GM12878 (cell line): ENCODE measurements at regions not wholly inside any gene's neighbourhood (a gene's known extent, or its start where the extent isn't known, plus 50 kb on each side); places are given as distances from the start of the nearest gene placed in this dataset.

Experiments used
- ATAC-seq: fragments of 200-7000 bp; cut with Tn5 transposase; 3 replicates; pipeline ENCODE4 v1.9.1; 2020; ENCODE audit warnings: mild to moderate bottlenecking, moderate library complexity
- BruUV-seq: library from RNA; stranded (reverse); fragments of 400-500 nt; replicated peaks from 2 replicates; lab custom pipeline; 2021; lab: Mats Ljungman, UMichigan
- CTCF ChIA-PET: fragments of 300-600 bp; sonication (Branson Sonifier 250); formaldehyde crosslinking; extraction: SDS; loops from one replicate; lab custom pipeline; 2021; ENCODE audit warnings: inconsistent platforms; lab: Yijun Ruan, JAX
- POLR2A ChIA-PET: fragments of 350-600 bp; formaldehyde crosslinking; extraction: SDS; loops from one replicate; lab custom pipeline; 2021; ENCODE audit warnings: inconsistent platforms; lab: Charles Lee
- RAD21 ChIA-PET: fragments of 300-600 bp; sonication (Branson Sonifier 250); formaldehyde crosslinking; loops from one replicate; lab custom pipeline; 2023; ENCODE audit warnings: antibody characterized with exemption; ENCODE audit not compliant: unreplicated experiment; lab: Charles Lee
- SMC1A ChIA-PET: fragments of 300-600 bp; sonication (Branson Sonifier 250); formaldehyde crosslinking; loops from one replicate; lab custom pipeline; 2023; ENCODE audit not compliant: unreplicated experiment, uncharacterized antibody; lab: Charles Lee
- DNase-seq: peaks from one replicate; pipeline ENCODE4 v3.0.0-alpha.2; 2011; ENCODE audit warnings: low read depth, low spot score
- FAIRE-seq: peaks from 3 replicates; lab custom pipeline; 2011; peaks lifted over from hg19 to GRCh38; lab: Jason Lieb, UNC
- H2AFZ ChIP-seq: 2 replicates; pipeline ENCODE4 v1.6.0; 2011; ENCODE audit warnings: low read depth, low read length, control low read depth; ENCODE audit not compliant: control insufficient read depth
- H3K27ac ChIP-seq: 2 replicates; pipeline ENCODE4 v1.5.1; 2011; ENCODE audit warnings: control low read depth; ENCODE audit not compliant: control insufficient read depth, insufficient read depth
- H3K27me3 ChIP-seq, 2 experiments: replicated peaks in 1 of 2; 2 replicates each; pipeline versions ENCODE4 v1.6.0 to v1.6.1; 2011; ENCODE audit warnings: low read length in 1 of 2; ENCODE audit not compliant: control insufficient read depth in 2 of 2, insufficient read depth in 2 of 2
- H3K36me3 ChIP-seq, 2 experiments: 2 replicates each; pipeline ENCODE4 v1.5.1; 2011; ENCODE audit warnings: low read length in 1 of 2; ENCODE audit not compliant: control insufficient read depth in 2 of 2, insufficient read depth in 2 of 2
- H3K4me1 ChIP-seq: 2 replicates; pipeline ENCODE4 v1.6.1; 2011; ENCODE audit warnings: mild to moderate bottlenecking, low read length, moderate library complexity, mixed read lengths; ENCODE audit not compliant: control insufficient read depth, insufficient read depth
- H3K4me2 ChIP-seq: 2 replicates; pipeline ENCODE4 v1.6.0; 2011; ENCODE audit warnings: control low read depth; ENCODE audit not compliant: control insufficient read depth, insufficient read depth
- H3K4me3 ChIP-seq: fragments of 200-600 bp; sonication (generic); 2 replicates; pipeline ENCODE4 v1.5.1; 2016
- H3K79me2 ChIP-seq: 2 replicates; pipeline ENCODE4 v1.6.0; 2011; ENCODE audit warnings: low read length; ENCODE audit not compliant: control insufficient read depth, insufficient read depth
- H3K9ac ChIP-seq: 2 replicates; pipeline ENCODE4 v1.8.0; 2011; ENCODE audit warnings: low read length, control low read depth, mixed read lengths; ENCODE audit not compliant: control insufficient read depth, insufficient read depth
- H3K9me3 ChIP-seq: replicated peaks from 3 replicates; pipeline ENCODE4 v1.5.1; 2011; ENCODE audit warnings: mild to moderate bottlenecking, low read length; ENCODE audit not compliant: control insufficient read depth, insufficient read depth
- H4K20me1 ChIP-seq: 2 replicates; pipeline ENCODE4 v1.6.0; 2011; ENCODE audit not compliant: control insufficient read depth, insufficient read depth
- BCL11A ChIP-seq: IDR thresholded peaks from 2 replicates; pipeline ENCODE4 v1.6.1; 2011; ENCODE audit warnings: low read depth, low read length
- CBFB ChIP-seq: IDR thresholded peaks from 2 replicates; pipeline ENCODE4 v1.6.1; 2016; ENCODE audit warnings: antibody characterized with exemption, low read depth
- FOS ChIP-seq: IDR thresholded peaks from 3 replicates; pipeline ENCODE4 v1.6.1; 2011; ENCODE audit warnings: borderline replicate concordance; ENCODE audit not compliant: insufficient read length; ENCODE audit errors: extremely low read depth
- KLF5 ChIP-seq: fragments of 450-650 bp; IDR thresholded peaks from 2 replicates; pipeline ENCODE4 v1.6.1; 2014; ENCODE audit warnings: mild to moderate bottlenecking; ENCODE audit not compliant: partially characterized antibody
- NRF1 ChIP-seq: conservative IDR thresholded peaks from 2 replicates; pipeline ENCODE4 v1.6.1; 2011; ENCODE audit warnings: mild to moderate bottlenecking, low read depth, low read length, improper control_type of control experiment
- RB1 ChIP-seq: fragments of 450-650 bp; formaldehyde crosslinking; IDR thresholded peaks from 2 replicates; pipeline ENCODE4 v1.6.1; 2017; ENCODE audit warnings: mild to moderate bottlenecking, borderline replicate concordance
- TAF1 ChIP-seq: IDR thresholded peaks from 2 replicates; pipeline ENCODE4 v1.6.1; 2011; ENCODE audit warnings: mild to moderate bottlenecking, low read depth, low read length, borderline replicate concordance
- TARDBP ChIP-seq: IDR thresholded peaks from 2 replicates; pipeline ENCODE4 v1.6.1; 2016; ENCODE audit warnings: borderline replicate concordance
- YBX1 ChIP-seq: fragments of 450-650 bp; IDR thresholded peaks from 2 replicates; pipeline ENCODE4 v1.6.1; 2016; ENCODE audit warnings: antibody characterized with exemption
- ZNF217 ChIP-seq: fragments of 450-650 bp; IDR thresholded peaks from 2 replicates; pipeline ENCODE4 v1.6.1; 2017; ENCODE audit warnings: antibody characterized with exemption, mild to moderate bottlenecking
- ZNF384 ChIP-seq: IDR thresholded peaks from 2 replicates; pipeline ENCODE4 v1.6.1; 2012; ENCODE audit warnings: low read depth, mild to moderate bottlenecking, low read length, improper control_type of control experiment, borderline replicate concordance
- WGBS: methylation state at CpG from one replicate; pipeline ENCODE4 v1.1.6; 2016; ENCODE audit warnings: low lambda C conversion rate; ENCODE audit not compliant: insufficient replicate concordance, insufficient coverage; ENCODE audit errors: missing lambda C conversion rate; 5-methylcytosine and 5-hydroxymethylcytosine counted together
- in situ Hi-C: fragments of 300-500 bp; cut with MboI; formaldehyde crosslinking; loops from 9 replicates; pipeline ENCODE4 v1.14.3; 2018; ENCODE audit warnings: mixed read lengths
- intact Hi-C: fragments of 100-400 bp; cut with micrococcal nuclease; formaldehyde crosslinking; loops from one replicate; pipeline ENCODE4 v1.14.2; 2022; ENCODE audit not compliant: unreplicated experiment
- TF ChIP-seq, protein P1 (sequence below): IDR thresholded peaks from 2 replicates; pipeline ENCODE4 v1.6.1; 2012; ENCODE audit warnings: low read length, inconsistent platforms
- TF ChIP-seq, protein P2 (sequence below): fragments of 450-650 bp; formaldehyde crosslinking; IDR thresholded peaks from 2 replicates; pipeline ENCODE4 v1.4.0; 2020; ENCODE audit warnings: mild to moderate bottlenecking, moderate library complexity
- TF ChIP-seq, protein P3 (sequence below): fragments of 450-650 bp; IDR thresholded peaks from 2 replicates; pipeline ENCODE4 v1.6.1; 2016; ENCODE audit warnings: mild to moderate bottlenecking
- TF ChIP-seq, protein P4 (sequence below): fragments of 450-650 bp; IDR thresholded peaks from 2 replicates; pipeline ENCODE4 v1.6.1; 2016; ENCODE audit warnings: mild to moderate bottlenecking, moderate library complexity, borderline replicate concordance

DNA sequence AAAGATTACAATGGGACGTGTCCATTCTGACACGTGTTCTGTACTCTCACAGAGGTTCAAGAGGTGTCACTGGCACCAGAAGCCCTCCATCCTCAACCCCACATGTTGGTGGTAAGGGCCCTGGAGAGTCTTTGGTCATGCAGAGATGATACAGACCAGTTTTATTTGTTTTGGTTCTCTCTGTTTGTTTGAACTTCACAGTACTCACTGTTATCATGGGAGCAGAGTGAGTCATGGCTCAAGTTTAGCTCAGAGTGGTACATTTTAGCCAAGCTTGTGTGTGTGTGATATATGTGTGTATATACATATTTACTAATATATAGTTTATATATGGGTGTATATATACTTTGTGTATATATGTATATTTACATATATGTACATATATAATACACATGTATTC is 935.6 kb downstream of the GRID1 start:
- no peaks in the 10 kb centered on the region for H3K79me2 ChIP-seq
- H3K27ac ChIP-seq: no peak overlapping the region
- DNase-seq (no peak), ATAC-seq (no peak), FAIRE-seq (no peak)
- no peaks in the 10 kb centered on the region for H3K4me1 ChIP-seq
- ChIA-PET RAD21 (no interaction called here), CTCF (no interaction called here), POLR2A (no interaction called here), SMC1A (no interaction called here)
- H3K36me3 ChIP-seq: no peaks in the 10 kb centered on the region
- H3K9ac ChIP-seq: no peak overlapping the region
- no peak overlapping the region for H3K4me2 ChIP-seq
- intact Hi-C loops: no loop called here
- H3K4me3 ChIP-seq: no peak overlapping the region
- H3K27me3 ChIP-seq: no peaks in the 10 kb centered on the region
- in situ Hi-C loops: no loop called here
- BruUV-seq: no TSS peak
- no peaks in the 10 kb centered on the region for H3K9me3 ChIP-seq
- H4K20me1 ChIP-seq: no peaks in the 10 kb centered on the region
- 3% methylated on average over 2 of the region's 2 CpGs for WGBS
- no peak overlapping the region for H2AFZ ChIP-seq
- TF ChIP-seq ZNF217: no peak
- TF ChIP-seq RB1: no peak
- no peak for TF ChIP-seq TAF1
- TF ChIP-seq BCL11A: no peak
- TF ChIP-seq KLF5: no peak
- TF ChIP-seq, protein P1, sequence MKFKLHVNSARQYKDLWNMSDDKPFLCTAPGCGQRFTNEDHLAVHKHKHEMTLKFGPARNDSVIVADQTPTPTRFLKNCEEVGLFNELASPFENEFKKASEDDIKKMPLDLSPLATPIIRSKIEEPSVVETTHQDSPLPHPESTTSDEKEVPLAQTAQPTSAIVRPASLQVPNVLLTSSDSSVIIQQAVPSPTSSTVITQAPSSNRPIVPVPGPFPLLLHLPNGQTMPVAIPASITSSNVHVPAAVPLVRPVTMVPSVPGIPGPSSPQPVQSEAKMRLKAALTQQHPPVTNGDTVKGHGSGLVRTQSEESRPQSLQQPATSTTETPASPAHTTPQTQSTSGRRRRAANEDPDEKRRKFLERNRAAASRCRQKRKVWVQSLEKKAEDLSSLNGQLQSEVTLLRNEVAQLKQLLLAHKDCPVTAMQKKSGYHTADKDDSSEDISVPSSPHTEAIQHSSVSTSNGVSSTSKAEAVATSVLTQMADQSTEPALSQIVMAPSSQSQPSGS: no peak
- TF ChIP-seq, protein P2, sequence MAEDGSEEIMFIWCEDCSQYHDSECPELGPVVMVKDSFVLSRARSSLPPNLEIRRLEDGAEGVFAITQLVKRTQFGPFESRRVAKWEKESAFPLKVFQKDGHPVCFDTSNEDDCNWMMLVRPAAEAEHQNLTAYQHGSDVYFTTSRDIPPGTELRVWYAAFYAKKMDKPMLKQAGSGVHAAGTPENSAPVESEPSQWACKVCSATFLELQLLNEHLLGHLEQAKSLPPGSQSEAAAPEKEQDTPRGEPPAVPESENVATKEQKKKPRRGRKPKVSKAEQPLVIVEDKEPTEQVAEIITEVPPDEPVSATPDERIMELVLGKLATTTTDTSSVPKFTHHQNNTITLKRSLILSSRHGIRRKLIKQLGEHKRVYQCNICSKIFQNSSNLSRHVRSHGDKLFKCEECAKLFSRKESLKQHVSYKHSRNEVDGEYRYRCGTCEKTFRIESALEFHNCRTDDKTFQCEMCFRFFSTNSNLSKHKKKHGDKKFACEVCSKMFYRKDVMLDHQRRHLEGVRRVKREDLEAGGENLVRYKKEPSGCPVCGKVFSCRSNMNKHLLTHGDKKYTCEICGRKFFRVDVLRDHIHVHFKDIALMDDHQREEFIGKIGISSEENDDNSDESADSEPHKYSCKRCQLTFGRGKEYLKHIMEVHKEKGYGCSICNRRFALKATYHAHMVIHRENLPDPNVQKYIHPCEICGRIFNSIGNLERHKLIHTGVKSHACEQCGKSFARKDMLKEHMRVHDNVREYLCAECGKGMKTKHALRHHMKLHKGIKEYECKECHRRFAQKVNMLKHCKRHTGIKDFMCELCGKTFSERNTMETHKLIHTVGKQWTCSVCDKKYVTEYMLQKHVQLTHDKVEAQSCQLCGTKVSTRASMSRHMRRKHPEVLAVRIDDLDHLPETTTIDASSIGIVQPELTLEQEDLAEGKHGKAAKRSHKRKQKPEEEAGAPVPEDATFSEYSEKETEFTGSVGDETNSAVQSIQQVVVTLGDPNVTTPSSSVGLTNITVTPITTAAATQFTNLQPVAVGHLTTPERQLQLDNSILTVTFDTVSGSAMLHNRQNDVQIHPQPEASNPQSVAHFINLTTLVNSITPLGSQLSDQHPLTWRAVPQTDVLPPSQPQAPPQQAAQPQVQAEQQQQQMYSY (CRISPR knock-in tag): no peak
- no peak for TF ChIP-seq CBFB
- TF ChIP-seq, protein P3, sequence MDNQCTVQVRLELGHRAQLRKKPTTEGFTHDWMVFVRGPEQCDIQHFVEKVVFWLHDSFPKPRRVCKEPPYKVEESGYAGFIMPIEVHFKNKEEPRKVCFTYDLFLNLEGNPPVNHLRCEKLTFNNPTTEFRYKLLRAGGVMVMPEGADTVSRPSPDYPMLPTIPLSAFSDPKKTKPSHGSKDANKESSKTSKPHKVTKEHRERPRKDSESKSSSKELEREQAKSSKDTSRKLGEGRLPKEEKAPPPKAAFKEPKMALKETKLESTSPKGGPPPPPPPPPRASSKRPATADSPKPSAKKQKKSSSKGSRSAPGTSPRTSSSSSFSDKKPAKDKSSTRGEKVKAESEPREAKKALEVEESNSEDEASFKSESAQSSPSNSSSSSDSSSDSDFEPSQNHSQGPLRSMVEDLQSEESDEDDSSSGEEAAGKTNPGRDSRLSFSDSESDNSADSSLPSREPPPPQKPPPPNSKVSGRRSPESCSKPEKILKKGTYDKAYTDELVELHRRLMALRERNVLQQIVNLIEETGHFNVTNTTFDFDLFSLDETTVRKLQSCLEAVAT: no peak
- TF ChIP-seq TARDBP: no peak
- no peak for TF ChIP-seq NRF1
- TF ChIP-seq, protein P4, sequence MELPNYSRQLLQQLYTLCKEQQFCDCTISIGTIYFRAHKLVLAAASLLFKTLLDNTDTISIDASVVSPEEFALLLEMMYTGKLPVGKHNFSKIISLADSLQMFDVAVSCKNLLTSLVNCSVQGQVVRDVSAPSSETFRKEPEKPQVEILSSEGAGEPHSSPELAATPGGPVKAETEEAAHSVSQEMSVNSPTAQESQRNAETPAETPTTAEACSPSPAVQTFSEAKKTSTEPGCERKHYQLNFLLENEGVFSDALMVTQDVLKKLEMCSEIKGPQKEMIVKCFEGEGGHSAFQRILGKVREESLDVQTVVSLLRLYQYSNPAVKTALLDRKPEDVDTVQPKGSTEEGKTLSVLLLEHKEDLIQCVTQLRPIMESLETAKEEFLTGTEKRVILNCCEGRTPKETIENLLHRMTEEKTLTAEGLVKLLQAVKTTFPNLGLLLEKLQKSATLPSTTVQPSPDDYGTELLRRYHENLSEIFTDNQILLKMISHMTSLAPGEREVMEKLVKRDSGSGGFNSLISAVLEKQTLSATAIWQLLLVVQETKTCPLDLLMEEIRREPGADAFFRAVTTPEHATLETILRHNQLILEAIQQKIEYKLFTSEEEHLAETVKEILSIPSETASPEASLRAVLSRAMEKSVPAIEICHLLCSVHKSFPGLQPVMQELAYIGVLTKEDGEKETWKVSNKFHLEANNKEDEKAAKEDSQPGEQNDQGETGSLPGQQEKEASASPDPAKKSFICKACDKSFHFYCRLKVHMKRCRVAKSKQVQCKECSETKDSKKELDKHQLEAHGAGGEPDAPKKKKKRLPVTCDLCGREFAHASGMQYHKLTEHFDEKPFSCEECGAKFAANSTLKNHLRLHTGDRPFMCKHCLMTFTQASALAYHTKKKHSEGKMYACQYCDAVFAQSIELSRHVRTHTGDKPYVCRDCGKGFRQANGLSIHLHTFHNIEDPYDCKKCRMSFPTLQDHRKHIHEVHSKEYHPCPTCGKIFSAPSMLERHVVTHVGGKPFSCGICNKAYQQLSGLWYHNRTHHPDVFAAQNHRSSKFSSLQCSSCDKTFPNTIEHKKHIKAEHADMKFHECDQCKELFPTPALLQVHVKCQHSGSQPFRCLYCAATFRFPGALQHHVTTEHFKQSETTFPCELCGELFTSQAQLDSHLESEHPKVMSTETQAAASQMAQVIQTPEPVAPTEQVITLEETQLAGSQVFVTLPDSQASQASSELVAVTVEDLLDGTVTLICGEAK: no peak
- TF ChIP-seq YBX1: no peak
- no peak for TF ChIP-seq ZNF384
- TF ChIP-seq FOS: no peak
